ENCODE measurements at regions not wholly inside any gene's neighbourhood (a gene's known extent, or its start where the extent isn't known, plus 50 kb on each side); places are given as distances from the start of the nearest gene placed in this dataset.

- Histone ChIP-seq H3K27me3 (ENCODE audit: control insufficient read depth, insufficient read depth, low read length) (peaks cover 25% of the 10 kb centered on the region), H2BK120ac (ENCODE audit: low read depth, low read length) (no peak overlapping the region), H2BK5ac (ENCODE audit: low read depth, low read length, poor library complexity, severe bottlenecking) (no peak overlapping the region), H2BK15ac (ENCODE audit: low read depth, low read length) (no peak overlapping the region), H3K9me1 (ENCODE audit: insufficient read depth, low read length) (peaks cover 6% of the 10 kb centered on the region; the same call in 1 of the 2 replicates), H4K91ac (ENCODE audit: insufficient read depth, low read depth, low read length) (no peak overlapping the region), H2AFZ (replicated peaks; ENCODE audit: low read length, poor library complexity) (no peak overlapping the region), H3K27ac (ENCODE audit: insufficient read depth, low read length) (no peak overlapping the region), H4K20me1 (ENCODE audit: insufficient read depth, low read length) (no peaks in the 10 kb centered on the region), H3K18ac (ENCODE audit: low read depth, low read length) (no peak overlapping the region), H3K23ac (ENCODE audit: low read depth, low read length) (no peak overlapping the region), H3K9me3 (ENCODE audit: control insufficient read depth, insufficient read depth, low read length) (no peaks in the 10 kb centered on the region), H3K4ac (ENCODE audit: low read depth, low read length) (no peak overlapping the region), H3K14ac (replicated peaks; ENCODE audit: low read depth, low read length) (no peak overlapping the region), H3K36me3 (ENCODE audit: control insufficient read depth, insufficient read depth, low read length) (no peaks in the 10 kb centered on the region), H3K4me1 (ENCODE audit: control insufficient read depth, insufficient read depth, low read length) (no peaks in the 10 kb centered on the region), H2BK20ac (ENCODE audit: low read depth, low read length) (peak overlapping the region; percentile 20; the same call in 1 of the 2 replicates), H4K8ac (ENCODE audit: low read depth in 2 of 2, low read length in 2 of 2) (no peak overlapping the region), H3K56ac (ENCODE audit: extremely low read depth, insufficient read depth, low read length) (no peak overlapping the region), H2AK5ac (ENCODE audit: low read depth, low read length) (no peak overlapping the region), H3K9ac (ENCODE audit: low read depth, low read length) (no peak overlapping the region), H4K5ac (ENCODE audit: low read depth, low read length) (no peak overlapping the region), H3K4me3 (ENCODE audit: insufficient read depth, low read depth, low read length) (no peak overlapping the region), H2AK9ac (replicated peaks; ENCODE audit: low read depth, low read length, poor library complexity) (peak overlapping the region; percentile 71), H3K4me2 (ENCODE audit: low read depth, low read length) (no peak overlapping the region), H3K79me1 (ENCODE audit: low read depth in 1 of 2, low read length in 2 of 2) (no peaks in the 10 kb centered on the region)
- 40% methylated on average over 1 of the region's 11 CpGs; no CpG with 5 or more reads in 1 of the 2 experiments for WGBS, 2 experiments (ENCODE audit: extremely low coverage in 2 of 2, insufficient read length in 1 of 2)
- intact Hi-C loops (cut with micrococcal nuclease), result loop anchor here (1.0 to 2.0 kb wide), 3 partner anchors 105 to 189 kb away; no protein-coding TSS in a partner anchor
- ChIA-PET CTCF (interaction anchor here (0.6 to 1.9 kb wide), 11 partner anchors 9 to 118 kb away, joined by 3 to 8 read pairs (median 3); no protein-coding TSS in a partner anchor), POLR2A (ENCODE audit: unreplicated experiment) (no interaction called here)
- BruUV-seq (replicated peaks), result no TSS peak
- in situ Hi-C loops (cut with MboI; ENCODE audit: low sequenced_read_pairs), result loop anchor here (5.0 kb wide), 1 partner anchor 95 kb away; no protein-coding TSS in a partner anchor
- dilution Hi-C loops (cut with HindIII; ENCODE audit: low sequenced_read_pairs, unreplicated experiment), result no loop called here
- DNase-seq, result peak; percentile 13
- peak; percentile 87 for ATAC-seq (ENCODE audit: low read depth)
- no peak for TF ChIP-seq CEBPB (IDR thresholded peaks at IDR 0.05; ENCODE audit: low read depth, low read length)
- TF ChIP-seq CTCF (conservative IDR thresholded peaks at IDR 0.05; ENCODE audit: low read depth, low read length), result peak; percentile 58
- TF ChIP-seq FOS (IDR thresholded peaks at IDR 0.05; ENCODE audit: low read depth, low read length), result no peak
- no peak for TF ChIP-seq POLR2A (IDR thresholded peaks at IDR 0.05; ENCODE audit: low read depth, low read length)
- TF ChIP-seq ELK1 (IDR thresholded peaks at IDR 0.05; ENCODE audit: borderline replicate concordance, low read depth, low read length), result no peak
- TF ChIP-seq MAFK (IDR thresholded peaks at IDR 0.05; ENCODE audit: low read depth, low read length), result no peak
- no peak for TF ChIP-seq BHLHE40 (IDR thresholded peaks at IDR 0.05; ENCODE audit: low read depth, low read length)
- peak; percentile 57; the same call in 1 of the 2 replicates for TF ChIP-seq MAZ (IDR thresholded peaks at IDR 0.05; ENCODE audit: borderline replicate concordance, low read depth, low read length)
- TF ChIP-seq RAD21 (IDR thresholded peaks at IDR 0.05; ENCODE audit: low read length), result peak; percentile 58
- TF ChIP-seq USF2 (IDR thresholded peaks at IDR 0.05; ENCODE audit: low read depth, low read length), result no peak
- TF ChIP-seq NFE2L2 (IDR thresholded peaks at IDR 0.05; ENCODE audit: low read depth, low read length), result no peak
- TF ChIP-seq RCOR1 (IDR thresholded peaks at IDR 0.05; ENCODE audit: insufficient replicate concordance, low read length), result no peak
- TF ChIP-seq SMC3 (IDR thresholded peaks at IDR 0.05; ENCODE audit: low read depth, low read length), result peak; percentile 56
- no peak for TF ChIP-seq MXI1 (IDR thresholded peaks at IDR 0.05; ENCODE audit: borderline replicate concordance, low read depth, low read length)
Measured at GRCh38 chr1:25037174-25038074, 107.3 kb upstream of the RUNX3 start.

All from IMR-90 (cell line).